ENCODE measurements at regions not wholly inside any gene's neighbourhood (a gene's known extent, or its start where the extent isn't known, plus 50 kb on each side); places are given as distances from the start of the nearest gene placed in this dataset.
A peak's percentile ranks its signal among the peaks of the same experiment; 100 is the strongest.

DNA sequence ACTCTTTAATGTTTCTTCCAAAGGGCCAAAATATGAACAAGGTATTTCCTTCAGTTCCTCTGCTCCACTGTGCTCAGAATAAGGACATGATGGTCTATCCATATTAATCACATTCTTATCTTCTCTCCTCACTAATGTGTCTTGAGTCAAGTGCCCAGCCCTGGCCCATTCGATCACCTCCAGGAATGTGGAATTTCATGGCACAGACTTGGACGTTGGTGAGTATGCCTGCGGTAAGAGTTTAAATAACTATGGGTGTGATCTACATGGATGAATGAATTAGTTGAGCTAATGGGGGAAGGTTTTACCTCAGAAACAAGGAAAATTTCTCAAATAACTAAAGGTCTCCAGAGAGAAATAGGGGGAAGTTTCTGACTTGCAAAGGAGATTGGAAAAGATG, 174.0 kb downstream of the NPFFR2 start:
- Histone ChIP-seq H3K27ac (ENCODE audit: low read depth, low read length) (no peak overlapping the region), H3K4me1 (replicated peaks in 1 of 4; ENCODE audit: control insufficient read depth in 3 of 4, insufficient read depth in 4 of 4, low read length in 3 of 4) (no peaks in the 10 kb centered on the region), H2BK5ac (ENCODE audit: low read depth, low read length) (no peak overlapping the region), H3K56ac (replicated peaks; ENCODE audit: insufficient read length, low read depth, low read length) (no peak overlapping the region), H3K9ac (replicated peaks in 1 of 4; ENCODE audit: extremely low read depth in 1 of 4, low read depth in 3 of 4, low read length in 3 of 4) (no peak overlapping the region), H4K20me1 (replicated peaks in 1 of 2; ENCODE audit: control insufficient read depth in 1 of 2, insufficient read depth in 2 of 2, low read length in 2 of 2) (no peaks in the 10 kb centered on the region), H2BK120ac (replicated peaks; ENCODE audit: low read depth, low read length) (no peak overlapping the region), H3K18ac (ENCODE audit: extremely low read depth, low read length) (no peak overlapping the region), H2BK15ac (ENCODE audit: low read length) (no peak overlapping the region), H4K91ac (replicated peaks; ENCODE audit: insufficient read length, low read length) (no peak overlapping the region), H2BK12ac (ENCODE audit: low read depth, low read length) (0 out of 2 replicates have a peak overlapping the region, but pooled peaks have one; percentile 19), H4K5ac (ENCODE audit: insufficient read length, low read depth, low read length) (no peak overlapping the region), H3K14ac (ENCODE audit: insufficient read length) (no peak overlapping the region), H4K8ac (ENCODE audit: extremely low read depth, insufficient read depth, low read length) (no peak overlapping the region), H2AFZ (ENCODE audit: low read length) (no peak overlapping the region), H3K4me3 (ENCODE audit: extremely low read depth in 1 of 4, insufficient read depth in 2 of 4, low read depth in 3 of 4, low read length in 4 of 4) (no peak overlapping the region), H3K36me3 (ENCODE audit: control insufficient read depth in 2 of 4, insufficient read depth in 4 of 4, low read length in 3 of 4) (no peaks in the 10 kb centered on the region), H2BK20ac (ENCODE audit: low read length) (no peak overlapping the region), H3K79me1 (ENCODE audit: low read depth, low read length) (no peaks in the 10 kb centered on the region), H2AK5ac (ENCODE audit: low read depth, low read length) (no peak overlapping the region), H3K27me3 (replicated peaks in 1 of 4; ENCODE audit: control insufficient read depth in 3 of 4, extremely low read depth in 1 of 4, insufficient read depth in 3 of 4, low read length in 3 of 4) (no peaks in the 10 kb centered on the region), H3K9me3 (ENCODE audit: insufficient read depth in 2 of 2, low read depth in 1 of 2, low read length in 1 of 2) (no peaks in the 10 kb centered on the region), H3K4me2 (ENCODE audit: insufficient read depth in 1 of 2, low read depth in 2 of 2, low read length in 2 of 2) (no peak overlapping the region), H3K23me2 (ENCODE audit: low read depth, low read length) (no peaks in the 10 kb centered on the region; the same call in 1 of the 2 replicates), H3K79me2 (ENCODE audit: control insufficient read depth in 1 of 2, insufficient read depth in 2 of 2, low read length in 2 of 2) (no peaks in the 10 kb centered on the region), H3K4ac (replicated peaks; ENCODE audit: insufficient read length, low read depth, low read length) (no peak overlapping the region), H3K23ac (ENCODE audit: insufficient read length) (no peak overlapping the region)
- DNase-seq (ENCODE audit: low read depth in 1 of 2, low spot score in 2 of 2) (no peak), FAIRE-seq (no peak)
- WGBS, 2 experiments (ENCODE audit: extremely low coverage in 1 of 2, insufficient coverage in 1 of 2, insufficient read length in 1 of 2, insufficient replicate concordance in 2 of 2, low coverage in 1 of 2, low lambda C conversion rate in 2 of 2, missing lambda C conversion rate in 1 of 2), result 94% methylated on average over 3 of the region's 3 CpGs; no CpG with 5 or more reads in 1 of the 2 experiments
- TF ChIP-seq EGR1 (IDR thresholded peaks at IDR 0.05; ENCODE audit: borderline replicate concordance, low read depth, low read length) (no peak), CEBPB (IDR thresholded peaks at IDR 0.05; ENCODE audit: low read depth, low read length) (no peak), SUZ12 (IDR thresholded peaks at IDR 0.05; ENCODE audit: low read length) (no peak), RXRA (IDR thresholded peaks at IDR 0.05; ENCODE audit: insufficient read depth, low read depth, low read length) (no peak), RFX5 (IDR thresholded peaks at IDR 0.05; ENCODE audit: borderline replicate concordance, low read depth, low read length) (no peak), JUN (IDR thresholded peaks at IDR 0.05; ENCODE audit: low read depth, low read length) (no peak), CHD1 (IDR thresholded peaks at IDR 0.05; ENCODE audit: low read depth, low read length) (no peak)
- ChIA-PET CTCF (ENCODE audit: partially characterized antibody) (no interaction called here), POLR2A (ENCODE audit: partially characterized antibody) (no interaction called here)

Data from H1 (cell line).